HFF-Myc (cell line): ENCODE measurements at regions not wholly inside any gene's neighbourhood (a gene's known extent, or its start where the extent isn't known, plus 50 kb on each side); places are given as distances from the start of the nearest gene placed in this dataset.

ENCODE experiments used
- DNase-seq: peaks from one replicate; pipeline ENCODE4 v3.0.0-alpha.2; 2011; ENCODE audit warnings: low read depth; ENCODE audit errors: extremely low read depth
- H3K4me3 ChIP-seq: replicated peaks from 2 replicates; pipeline ENCODE4 v1.5.1; 2011; ENCODE audit warnings: low read depth, mild to moderate bottlenecking, control low read depth, low read length
- TF ChIP-seq, protein P1 (sequence below): IDR thresholded peaks from 2 replicates; pipeline ENCODE4 v1.5.1; 2012; ENCODE audit warnings: mild to moderate bottlenecking, low read depth, low read length, control low read depth; ENCODE audit errors: missing control alignments

DNA sequence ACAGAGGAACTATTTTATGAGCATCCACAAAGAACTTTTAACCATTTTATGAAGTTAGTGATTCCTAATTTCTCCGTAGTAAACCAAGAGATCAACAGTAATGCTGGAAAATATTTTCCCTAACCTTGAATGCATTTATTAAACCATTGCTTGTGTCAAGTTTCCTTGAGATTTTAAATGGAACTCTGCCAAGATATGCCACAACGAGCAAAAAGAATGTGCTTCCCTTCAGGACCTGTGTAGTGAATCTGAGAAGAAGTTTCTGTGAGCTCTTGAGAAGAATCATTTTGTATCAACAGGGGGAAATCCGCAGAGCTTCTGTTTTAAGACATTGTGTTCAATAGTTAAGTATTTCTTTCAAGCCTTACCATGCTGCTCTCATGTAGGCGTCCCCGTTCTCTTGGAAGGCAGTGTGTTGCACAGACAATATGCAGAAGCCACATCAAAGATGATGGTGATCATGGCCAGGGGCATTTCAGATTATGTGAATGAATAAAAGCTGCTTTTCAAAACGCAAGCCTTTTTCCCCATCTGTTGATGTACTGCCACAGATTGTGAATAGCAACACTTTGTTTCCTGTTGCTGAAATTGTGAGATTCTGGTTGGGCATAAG is 439.8 kb downstream of the BMP2 start:
- TF ChIP-seq, protein P1, sequence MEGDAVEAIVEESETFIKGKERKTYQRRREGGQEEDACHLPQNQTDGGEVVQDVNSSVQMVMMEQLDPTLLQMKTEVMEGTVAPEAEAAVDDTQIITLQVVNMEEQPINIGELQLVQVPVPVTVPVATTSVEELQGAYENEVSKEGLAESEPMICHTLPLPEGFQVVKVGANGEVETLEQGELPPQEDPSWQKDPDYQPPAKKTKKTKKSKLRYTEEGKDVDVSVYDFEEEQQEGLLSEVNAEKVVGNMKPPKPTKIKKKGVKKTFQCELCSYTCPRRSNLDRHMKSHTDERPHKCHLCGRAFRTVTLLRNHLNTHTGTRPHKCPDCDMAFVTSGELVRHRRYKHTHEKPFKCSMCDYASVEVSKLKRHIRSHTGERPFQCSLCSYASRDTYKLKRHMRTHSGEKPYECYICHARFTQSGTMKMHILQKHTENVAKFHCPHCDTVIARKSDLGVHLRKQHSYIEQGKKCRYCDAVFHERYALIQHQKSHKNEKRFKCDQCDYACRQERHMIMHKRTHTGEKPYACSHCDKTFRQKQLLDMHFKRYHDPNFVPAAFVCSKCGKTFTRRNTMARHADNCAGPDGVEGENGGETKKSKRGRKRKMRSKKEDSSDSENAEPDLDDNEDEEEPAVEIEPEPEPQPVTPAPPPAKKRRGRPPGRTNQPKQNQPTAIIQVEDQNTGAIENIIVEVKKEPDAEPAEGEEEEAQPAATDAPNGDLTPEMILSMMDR = no peak
- no peak overlapping the region for H3K4me3 ChIP-seq
- DNase-seq = no peak

- TF ChIP-seq, protein P1 = no peak
- no peak for DNase-seq
Measured at GRCh38 chr20:7210910-7211309, 443.4 kb downstream of the BMP2 start.

DNA sequence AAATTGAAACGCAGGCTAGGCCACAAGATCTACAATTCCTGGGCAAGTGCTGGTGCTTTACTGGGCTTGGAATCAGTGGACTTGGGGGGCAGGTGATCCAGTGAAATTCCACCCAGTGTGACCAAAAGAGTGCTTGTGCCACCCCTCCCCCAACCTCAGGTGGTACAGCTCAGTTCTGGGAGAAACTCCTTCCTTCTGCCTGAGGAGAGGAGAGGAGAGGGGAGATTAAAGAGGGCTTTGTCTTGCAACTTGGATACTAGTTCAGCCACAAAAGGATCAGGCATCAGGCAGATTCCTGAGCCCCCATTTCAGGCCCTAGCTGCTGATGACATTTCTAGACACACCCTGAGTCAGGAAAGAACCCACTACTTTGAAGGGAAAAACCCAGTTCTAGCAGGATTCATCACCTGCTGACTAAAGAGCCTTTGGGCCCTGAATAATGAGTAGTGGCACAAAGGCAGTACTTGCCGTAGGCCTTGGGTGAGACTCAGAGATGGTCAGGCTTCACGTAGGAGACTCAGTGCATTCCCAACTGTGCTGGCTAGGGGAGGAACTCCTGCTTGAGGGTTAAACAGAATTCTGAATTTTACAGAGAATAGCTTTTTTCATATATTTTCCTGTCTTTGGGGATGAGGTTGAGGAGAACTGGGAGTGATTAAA is 446.7 kb downstream of the BMP2 start:
- TF ChIP-seq, protein P1 = no peak
- DNase-seq = no peak
- H3K4me3 ChIP-seq = no peak overlapping the region

More at GRCh38 chr20:7210910-7211309, 443.4 kb downstream of the BMP2 start:
- H3K4me3 ChIP-seq = no peak overlapping the region

- TF ChIP-seq, protein P1 = no peak
- no peak overlapping the region for H3K4me3 ChIP-seq
Measured at GRCh38 chr20:7217606-7218005, 450.1 kb downstream of the BMP2 start.

GRCh38 chr20:7220755-7221154 is 453.3 kb downstream of the BMP2 start:
- TF ChIP-seq, protein P1 = no peak
- no peak for DNase-seq
- H3K4me3 ChIP-seq = no peak overlapping the region

More at GRCh38 chr20:7217606-7218005, 450.1 kb downstream of the BMP2 start:
- DNase-seq = no peak

- H3K4me3 ChIP-seq = no peak overlapping the region
- TF ChIP-seq, protein P1 = no peak
- no peak for DNase-seq
Measured at GRCh38 chr20:7226156-7226555, 458.7 kb downstream of the BMP2 start.
